NCI-H82 treated with DMSO at 0.1 percent for 48 hours (cell line): ENCODE measurements at regions not wholly inside any gene's neighbourhood (a gene's known extent, or its start where the extent isn't known, plus 50 kb on each side); places are given as distances from the start of the nearest gene placed in this dataset.

Experiments used
- DNase-seq: peaks from one replicate; lab custom pipeline; 2025; ENCODE audit not compliant: unreplicated experiment; lab: John Stamatoyannopoulos, UW

DNA sequence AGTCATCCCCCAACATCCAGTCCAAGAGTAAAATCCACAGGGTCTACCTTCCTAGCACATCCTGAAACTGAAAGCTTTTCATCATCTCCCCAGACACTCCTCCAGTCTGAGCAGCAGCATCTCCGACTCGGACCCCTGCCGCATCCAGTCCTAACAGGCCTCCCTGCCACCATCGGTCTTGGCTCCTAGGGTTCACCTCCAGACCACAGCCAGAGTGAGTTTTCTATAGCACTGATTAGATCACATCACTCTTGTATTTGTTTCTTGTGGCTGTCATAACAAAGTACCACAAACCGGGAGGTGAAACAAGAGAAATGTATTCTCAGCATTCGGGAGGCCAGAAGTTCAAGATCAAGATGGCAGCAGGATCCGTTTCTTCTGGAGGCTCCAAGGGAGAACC is 187.8 kb downstream of the TOMM20 start:
- DNase-seq = no peak

DNA sequence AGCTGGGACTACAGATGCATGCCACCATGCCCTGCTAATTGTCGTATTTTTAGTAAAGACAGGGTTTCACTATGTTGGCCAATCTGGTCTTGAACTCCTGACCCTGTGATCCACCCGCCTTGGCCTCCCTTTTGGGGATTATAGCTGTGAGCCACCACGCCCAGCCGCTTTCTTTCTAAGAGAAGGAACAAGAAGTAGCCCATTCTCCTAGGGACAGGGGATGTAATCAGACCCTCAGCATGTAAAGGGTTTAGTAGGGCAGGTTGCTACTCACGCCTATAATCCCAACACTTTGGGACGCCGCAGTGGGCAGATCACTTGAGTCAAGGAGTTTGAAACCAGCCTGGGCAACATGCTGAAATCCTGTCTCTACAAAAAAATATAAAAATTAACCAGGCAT is 189.7 kb downstream of the TOMM20 start:
- DNase-seq = no peak

- no peak for DNase-seq
Observed at GRCh38 chr1:234938135-234938534, 190.5 kb downstream of the TOMM20 start.

- DNase-seq = no peak
Observed at GRCh38 chr1:234936612-234937389, 191.8 kb downstream of the TOMM20 start.

DNA sequence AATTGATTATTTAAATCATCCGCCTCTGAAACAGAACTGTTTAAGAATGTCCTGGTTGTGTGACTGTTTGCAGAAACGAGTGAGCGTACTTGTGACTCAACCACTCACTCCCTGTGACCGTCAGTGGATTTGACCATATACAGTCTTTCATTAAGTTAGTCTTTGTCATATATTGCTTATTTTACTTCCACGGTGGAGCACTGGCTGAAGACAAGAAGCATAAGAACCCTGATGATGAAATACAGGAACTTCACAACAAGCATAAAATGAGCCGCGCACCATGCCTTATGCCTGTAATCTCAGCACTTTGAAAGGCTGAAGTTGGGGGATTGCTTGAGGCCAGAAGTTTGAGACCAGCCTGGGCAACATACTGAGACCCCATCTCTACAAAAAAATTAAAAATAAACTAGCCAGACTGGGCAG is 194.0 kb downstream of the TOMM20 start:
- DNase-seq = no peak

DNA sequence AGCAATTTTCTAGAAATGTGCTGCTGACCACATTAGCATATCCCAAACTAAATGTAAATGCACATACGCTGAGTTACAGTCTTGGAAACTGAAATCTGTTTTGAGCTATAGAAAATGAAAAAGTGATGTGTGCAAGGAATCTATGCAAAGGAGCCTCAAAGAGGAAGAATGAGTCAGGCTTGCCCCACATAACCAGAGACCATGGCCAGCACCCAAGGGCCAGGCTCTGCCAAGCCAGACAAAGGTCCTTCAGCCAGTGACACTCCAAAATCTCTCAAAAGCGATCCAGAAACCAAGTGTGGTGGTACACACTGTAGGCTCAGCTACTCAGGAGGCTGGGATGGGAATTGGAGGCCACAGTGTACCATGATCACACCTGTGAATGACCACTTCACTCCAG is 195.2 kb downstream of the TOMM20 start:
- no peak for DNase-seq

DNA sequence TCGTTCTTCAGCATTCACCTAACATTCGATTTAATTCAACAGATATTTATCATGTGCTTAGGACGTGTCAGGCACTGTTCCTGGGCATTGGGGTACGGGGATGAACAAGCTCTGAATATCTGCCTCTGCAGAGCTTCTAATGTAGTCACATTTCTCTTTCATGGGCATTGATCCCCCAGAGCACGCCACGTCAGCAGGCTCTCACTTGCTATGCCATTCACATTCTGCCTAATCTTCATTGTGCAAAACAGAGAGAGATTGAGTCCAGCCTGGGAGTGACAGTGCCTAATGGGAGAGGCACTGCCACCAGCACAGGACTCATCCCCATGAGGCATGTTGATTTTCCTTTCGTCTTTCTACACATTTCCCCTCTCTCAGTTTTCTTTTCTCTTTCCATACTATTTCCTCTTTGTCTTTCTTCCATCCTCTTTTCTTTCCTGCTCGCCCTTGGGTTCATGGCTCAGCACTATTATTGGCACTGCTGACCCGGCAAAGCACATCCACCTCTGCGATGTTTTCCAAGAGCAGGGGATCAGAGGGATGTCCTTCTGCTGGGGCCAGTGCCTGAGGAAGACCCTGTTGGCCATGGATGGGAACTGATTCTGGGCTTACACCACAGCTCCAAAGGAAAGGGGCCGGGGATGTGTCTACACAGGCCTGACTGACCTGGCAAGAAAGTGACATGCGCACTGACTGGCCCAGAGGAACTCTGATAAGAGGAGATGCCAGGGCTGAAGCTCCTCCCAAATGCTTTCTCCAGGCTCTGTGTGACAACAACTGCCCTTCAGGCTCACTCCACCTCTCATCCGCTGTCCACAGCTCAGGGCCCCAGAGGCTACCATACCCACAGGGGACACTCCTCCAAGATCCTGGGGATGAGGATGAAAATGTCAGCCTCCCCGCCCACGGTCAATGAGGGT is 195.9 kb downstream of the TOMM20 start:
- DNase-seq = no peak

DNA sequence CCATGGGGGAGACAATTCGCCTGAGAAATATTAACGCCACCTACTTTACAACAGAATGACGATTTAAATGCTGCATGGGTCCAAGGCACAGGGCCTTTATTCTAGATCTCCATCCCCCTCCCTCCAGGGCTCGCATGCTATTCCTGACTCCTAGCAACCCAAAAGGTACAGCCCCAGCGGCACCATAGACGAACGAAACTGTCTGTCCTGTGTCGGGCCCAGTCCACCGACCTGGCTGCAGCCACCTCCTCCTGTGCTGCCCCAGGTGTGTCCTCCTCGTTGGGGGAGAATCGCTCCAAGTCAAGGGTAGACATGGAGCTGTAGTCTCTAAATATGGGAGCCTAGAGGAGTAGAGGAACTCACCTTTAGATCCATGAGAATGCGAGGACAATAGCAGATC is 196.5 kb downstream of the TOMM20 start:
- DNase-seq = no peak

DNA sequence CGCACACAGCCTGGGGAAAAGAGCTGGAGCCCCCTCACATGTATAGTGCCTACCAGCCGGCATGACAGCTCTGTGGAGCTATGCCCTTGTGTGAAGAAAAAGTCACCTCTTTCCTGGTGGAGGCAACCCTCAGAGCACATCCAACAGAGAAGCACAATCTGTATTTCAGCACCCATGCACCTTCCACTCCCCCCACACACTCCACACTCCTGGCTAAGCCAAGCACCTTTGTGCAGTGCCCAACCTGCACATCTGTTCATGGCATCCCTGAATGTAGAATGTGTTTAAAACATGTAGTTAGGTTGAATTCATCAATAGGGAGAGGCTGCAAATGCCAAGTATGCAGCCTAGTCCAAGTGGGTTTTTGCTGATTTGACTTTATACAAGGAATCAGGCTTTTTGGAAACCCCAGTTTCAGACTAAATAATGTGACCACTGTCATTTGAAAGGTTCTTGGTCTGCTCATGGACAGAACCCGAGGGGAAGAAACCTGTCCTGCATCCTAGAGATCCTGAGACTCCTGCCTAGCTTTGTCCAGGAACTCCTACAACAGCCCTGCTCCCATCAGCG is 197.1 kb downstream of the TOMM20 start:
- no peak for DNase-seq

- DNase-seq = no peak
Observed at GRCh38 chr1:234929369-234929768, 199.3 kb downstream of the TOMM20 start.

DNA sequence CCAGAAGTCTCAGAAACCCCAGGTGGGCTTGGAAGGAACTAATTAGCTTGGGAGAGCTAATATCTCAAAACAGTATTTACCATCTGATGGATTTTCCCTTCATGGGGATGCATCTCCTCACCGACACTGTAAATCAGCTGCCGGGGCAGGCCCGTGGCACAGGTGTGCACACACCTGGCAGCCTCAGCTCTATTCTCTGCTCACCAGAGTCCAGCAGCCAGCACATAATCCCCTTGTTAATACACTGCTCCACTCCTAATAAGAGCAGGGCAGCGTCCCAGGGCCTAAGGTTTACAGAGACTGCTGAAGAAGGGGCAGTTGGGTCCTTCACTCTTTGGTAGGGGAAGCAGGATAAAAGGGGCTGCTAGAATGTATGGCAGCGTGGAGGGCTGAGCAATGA is 200.0 kb downstream of the TOMM20 start:
- DNase-seq = no peak

DNA sequence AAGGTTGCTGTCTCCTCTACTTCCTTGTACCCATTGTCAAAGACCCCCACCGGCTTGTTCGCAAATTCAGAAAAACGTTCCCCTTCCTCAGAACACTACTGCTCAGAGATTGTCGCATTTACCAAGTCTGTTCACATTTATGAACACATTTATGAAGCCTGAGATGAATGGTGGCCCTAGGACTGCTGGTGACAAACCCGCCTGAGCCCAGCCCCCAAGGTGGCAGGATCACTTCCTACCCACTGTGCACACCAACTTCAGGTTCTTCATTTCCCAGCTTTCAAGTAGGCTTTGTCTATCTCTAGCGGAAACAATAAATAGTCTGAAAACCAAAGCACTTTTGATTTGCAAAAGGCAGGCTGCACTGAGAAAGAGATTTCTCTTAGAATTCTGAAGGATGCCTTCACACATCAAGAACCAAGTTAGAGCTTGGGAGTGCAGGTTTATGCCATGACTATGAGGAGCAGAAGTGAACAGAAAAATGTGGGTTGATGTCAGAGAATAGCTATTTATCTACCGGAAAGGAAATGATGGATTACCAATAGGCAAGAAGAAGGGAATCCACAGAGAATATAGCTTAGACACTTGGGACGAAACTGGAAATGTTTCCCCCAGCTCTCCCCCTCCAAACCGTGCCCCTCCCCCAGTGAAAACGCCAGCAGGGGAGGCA is 200.5 kb downstream of the TOMM20 start:
- DNase-seq = no peak

DNA sequence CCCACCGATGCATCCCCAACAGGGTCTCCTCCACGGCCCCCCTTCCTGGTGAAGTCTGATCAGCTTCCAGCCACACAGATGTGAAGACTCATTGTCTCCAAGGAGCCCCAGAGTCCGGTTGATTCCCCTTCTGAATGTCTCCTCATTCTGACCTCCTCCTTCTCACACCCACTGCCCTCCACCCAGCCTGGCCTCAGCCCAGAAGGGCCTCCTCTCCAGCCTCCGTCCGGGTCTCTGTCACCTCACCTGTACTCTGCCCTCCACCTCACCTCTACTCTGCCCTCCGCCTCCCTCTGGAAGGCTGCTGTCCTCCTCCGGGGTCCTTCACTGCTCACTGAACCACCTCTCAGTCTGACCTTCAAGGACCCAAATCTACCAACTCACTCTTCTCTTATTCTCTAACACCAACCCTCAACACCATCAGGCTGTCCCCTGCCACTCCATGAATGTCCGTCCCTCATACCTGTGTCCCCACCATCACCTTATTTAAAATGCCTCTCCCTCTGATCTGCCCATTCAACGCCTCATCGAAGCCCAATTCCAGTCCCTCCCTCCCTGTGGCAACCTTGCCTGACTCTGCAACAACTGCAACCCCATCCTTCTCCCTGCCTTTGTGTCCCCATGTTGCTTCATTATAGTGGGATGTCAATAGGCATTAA is 201.2 kb downstream of the TOMM20 start:
- no peak for DNase-seq

DNA sequence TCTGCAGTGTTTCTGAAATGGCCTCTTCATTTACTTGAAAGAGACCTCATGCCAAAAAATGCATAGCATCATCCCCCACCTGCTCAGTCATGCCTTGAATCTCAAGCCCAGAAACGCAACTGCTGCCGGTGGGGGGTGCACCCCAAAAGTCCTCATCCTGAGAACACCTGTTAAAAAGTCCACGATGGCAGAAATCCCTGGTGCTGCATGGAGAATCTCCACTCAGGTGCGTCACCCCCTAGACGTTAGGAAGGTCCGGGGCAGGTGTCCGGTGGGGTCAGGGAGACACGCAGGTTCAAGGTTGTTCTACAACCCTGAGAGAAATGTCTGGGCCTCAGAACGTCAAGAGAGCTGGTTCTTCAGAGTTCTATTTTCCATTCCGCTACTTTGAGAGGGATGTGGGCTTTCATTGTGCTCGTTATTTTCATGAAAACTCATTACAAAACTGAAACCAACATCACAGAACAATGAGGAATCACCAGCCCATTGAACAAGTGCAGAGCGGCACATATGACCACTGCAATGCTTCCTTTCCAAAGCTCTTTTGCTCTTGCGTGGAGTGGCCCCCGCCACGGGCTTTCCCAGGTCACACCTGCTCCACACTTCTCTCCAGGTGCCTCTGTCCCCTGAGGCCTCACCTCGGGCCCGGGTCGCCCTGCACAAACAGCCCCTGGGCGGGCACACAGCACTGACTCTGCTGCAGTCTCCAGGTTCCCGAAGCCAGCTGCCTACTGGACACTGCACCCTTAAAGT is 201.9 kb downstream of the TOMM20 start:
- no peak for DNase-seq

- DNase-seq = no peak
Observed at GRCh38 chr1:234926264-234926558, 202.4 kb downstream of the TOMM20 start.

- no peak for DNase-seq
Observed at GRCh38 chr1:234925440-234926263, 203.0 kb downstream of the TOMM20 start.

DNA sequence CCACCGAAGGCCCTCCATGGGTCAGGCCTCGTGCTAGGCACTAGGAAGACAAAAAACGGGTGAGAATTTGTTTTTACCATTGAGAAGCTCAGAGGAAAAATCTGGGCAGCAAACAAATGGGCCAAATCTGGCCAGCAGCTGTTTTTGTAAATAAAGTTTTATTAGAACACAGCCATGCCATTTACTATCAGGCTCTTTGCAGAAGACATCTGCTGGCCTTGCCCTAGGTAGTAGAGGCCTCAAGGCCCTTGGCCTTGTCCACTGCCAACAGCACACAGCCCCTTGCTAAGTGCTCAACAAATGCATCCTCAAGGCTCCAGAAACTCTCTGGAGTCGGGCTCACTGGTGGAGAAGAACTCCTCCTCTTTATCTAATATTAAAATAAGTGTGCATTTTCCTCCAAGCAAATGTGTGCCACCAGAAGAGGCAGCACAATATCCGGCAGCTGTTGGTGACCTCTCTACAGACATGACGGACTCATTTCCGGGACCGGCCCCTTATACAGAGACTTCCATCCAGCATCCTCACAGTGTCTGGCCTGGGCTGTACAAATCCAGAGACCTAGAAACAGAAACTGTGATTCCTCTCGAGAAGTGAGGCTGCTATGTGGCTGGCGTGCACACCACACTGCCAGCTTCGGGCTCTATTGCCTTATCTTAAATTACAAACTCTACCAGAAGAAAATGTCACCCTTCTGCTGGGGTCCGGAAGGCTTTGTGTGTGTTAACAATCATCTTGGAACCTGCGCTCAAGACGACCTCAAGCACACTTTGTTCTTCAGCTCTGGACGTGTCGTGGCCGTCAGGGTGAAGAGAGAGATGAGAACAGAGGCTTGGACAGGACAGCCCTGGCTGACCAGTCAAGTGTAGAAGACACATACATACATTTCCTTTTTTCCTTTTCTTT is 203.9 kb downstream of the TOMM20 start:
- no peak for DNase-seq

DNA sequence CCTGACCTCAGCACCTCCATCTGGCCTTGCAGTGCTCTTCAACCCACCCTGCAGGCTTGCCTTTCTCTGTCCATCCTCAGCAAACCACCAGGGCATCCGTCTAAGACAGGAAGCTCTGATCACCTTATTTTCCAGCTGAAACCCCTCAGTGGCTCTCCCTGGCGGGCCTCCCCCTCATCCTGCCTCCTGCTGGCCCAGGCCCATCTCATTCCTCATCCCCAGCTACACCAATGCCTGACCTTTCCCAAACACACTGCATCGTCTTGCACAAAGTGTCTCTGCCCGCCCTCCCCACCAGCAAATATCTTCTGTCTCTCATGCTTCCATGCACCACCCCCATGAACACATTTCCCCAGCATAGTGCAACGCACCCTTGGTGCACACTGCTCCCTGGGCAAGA is 205.0 kb downstream of the TOMM20 start:
- DNase-seq = no peak
